PC-9 (cell line): ENCODE measurements at regions not wholly inside any gene's neighbourhood (a gene's known extent, or its start where the extent isn't known, plus 50 kb on each side); places are given as distances from the start of the nearest gene placed in this dataset.
A peak's percentile ranks its signal among the peaks of the same experiment; 100 is the strongest.

ENCODE experiments used
- BruUV-seq: library from RNA; stranded (reverse); fragments of 400-500 nt; replicated peaks from 2 replicates; lab custom pipeline; 2021; lab: Mats Ljungman, UMichigan
- CTCF ChIA-PET: fragments of 300-600 bp; sonication (Branson Sonifier 250); formaldehyde crosslinking; loops from one replicate; lab custom pipeline; 2022; ENCODE audit warnings: antibody characterized with exemption; lab: Charles Lee
- POLR2A ChIA-PET: fragments of 300-600 bp; sonication (Branson Sonifier 250); formaldehyde crosslinking; loops from one replicate; lab custom pipeline; 2022; ENCODE audit warnings: antibody characterized with exemption; ENCODE audit not compliant: unreplicated experiment; lab: Charles Lee
- DNase-seq, 2 experiments: peaks; one replicate each; pipeline versions ENCODE4 v3.0.0 to v3.0.0-alpha.2; 2015 to 2022; ENCODE audit warnings: mixed read lengths in 1 of 2
- H2AFZ ChIP-seq: fragments of 200-600 bp; sonication (generic); 2 replicates; pipeline ENCODE4 v1.8.1; 2017; ENCODE audit warnings: antibody characterized with exemption
- H3F3A ChIP-seq: fragments of 200-600 bp; sonication (generic); 2 replicates; pipeline ENCODE4 v1.8.1; 2017; ENCODE audit warnings: antibody characterized with exemption, mild to moderate bottlenecking, low read depth; ENCODE audit not compliant: insufficient read depth
- H3K27ac ChIP-seq: fragments of 200-600 bp; sonication (generic); 2 replicates; pipeline ENCODE4 v1.6.1; 2016; ENCODE audit warnings: mixed run types
- H3K27me3 ChIP-seq: fragments of 200-600 bp; sonication (generic); 2 replicates; pipeline ENCODE4 v1.6.1; 2016; ENCODE audit warnings: low read depth, mixed run types; ENCODE audit not compliant: insufficient read depth
- H3K36me3 ChIP-seq: fragments of 200-600 bp; sonication (generic); 2 replicates; pipeline ENCODE4 v1.6.1; 2016; ENCODE audit warnings: low read depth, mixed run types
- H3K4me1 ChIP-seq: fragments of 200-600 bp; sonication (generic); replicated peaks from 2 replicates; pipeline ENCODE4 v1.6.1; 2016; ENCODE audit warnings: mixed run types; ENCODE audit not compliant: insufficient read depth
- H3K4me2 ChIP-seq: fragments of 200-600 bp; sonication (generic); 2 replicates; pipeline ENCODE4 v1.6.1; 2017; ENCODE audit warnings: mixed run types
- H3K4me3 ChIP-seq: fragments of 200-600 bp; sonication (generic); 2 replicates; pipeline ENCODE4 v1.6.1; 2016; ENCODE audit warnings: mixed run types
- H3K79me2 ChIP-seq: fragments of 200-600 bp; sonication (generic); 2 replicates; pipeline ENCODE4 v1.6.1; 2017; ENCODE audit warnings: low read depth, mixed run types
- H3K9me2 ChIP-seq: fragments of 200-600 bp; sonication (generic); 2 replicates; pipeline ENCODE4 v1.8.1; 2017; ENCODE audit warnings: mild to moderate bottlenecking; ENCODE audit not compliant: insufficient read depth
- H3K9me3 ChIP-seq: fragments of 200-600 bp; sonication (generic); 2 replicates; pipeline ENCODE4 v1.8.1; 2016; ENCODE audit warnings: low read depth; ENCODE audit not compliant: insufficient read depth
- H4K20me1 ChIP-seq: fragments of 200-600 bp; sonication (generic); 2 replicates; pipeline ENCODE4 v1.8.1; 2017; ENCODE audit not compliant: insufficient read depth
- EZH2 ChIP-seq: fragments of 200-600 bp; sonication (generic); IDR thresholded peaks from 2 replicates; pipeline ENCODE4 v1.8.0; 2017; ENCODE audit warnings: antibody characterized with exemption, low read depth
- intact Hi-C: fragments of 100-400 bp; cut with micrococcal nuclease; formaldehyde crosslinking; loops from one replicate; pipeline ENCODE4 v1.10.0; 2022; ENCODE audit not compliant: unreplicated experiment
- TF ChIP-seq, protein P1 (sequence below): fragments of 200-600 bp; sonication (generic); conservative IDR thresholded peaks from 2 replicates; pipeline ENCODE4 v1.6.1; 2017; ENCODE audit warnings: mixed run types, antibody characterized with exemption, mild to moderate bottlenecking, moderate library complexity

GRCh38 chr20:41848180-41848579, 230.0 kb upstream of the CHD6 start:
- intact Hi-C loops = no loop called here
- CTCF ChIA-PET = no interaction called here
- POLR2A ChIA-PET = no interaction called here
- no TSS peak for BruUV-seq
- TF ChIP-seq, protein P1, sequence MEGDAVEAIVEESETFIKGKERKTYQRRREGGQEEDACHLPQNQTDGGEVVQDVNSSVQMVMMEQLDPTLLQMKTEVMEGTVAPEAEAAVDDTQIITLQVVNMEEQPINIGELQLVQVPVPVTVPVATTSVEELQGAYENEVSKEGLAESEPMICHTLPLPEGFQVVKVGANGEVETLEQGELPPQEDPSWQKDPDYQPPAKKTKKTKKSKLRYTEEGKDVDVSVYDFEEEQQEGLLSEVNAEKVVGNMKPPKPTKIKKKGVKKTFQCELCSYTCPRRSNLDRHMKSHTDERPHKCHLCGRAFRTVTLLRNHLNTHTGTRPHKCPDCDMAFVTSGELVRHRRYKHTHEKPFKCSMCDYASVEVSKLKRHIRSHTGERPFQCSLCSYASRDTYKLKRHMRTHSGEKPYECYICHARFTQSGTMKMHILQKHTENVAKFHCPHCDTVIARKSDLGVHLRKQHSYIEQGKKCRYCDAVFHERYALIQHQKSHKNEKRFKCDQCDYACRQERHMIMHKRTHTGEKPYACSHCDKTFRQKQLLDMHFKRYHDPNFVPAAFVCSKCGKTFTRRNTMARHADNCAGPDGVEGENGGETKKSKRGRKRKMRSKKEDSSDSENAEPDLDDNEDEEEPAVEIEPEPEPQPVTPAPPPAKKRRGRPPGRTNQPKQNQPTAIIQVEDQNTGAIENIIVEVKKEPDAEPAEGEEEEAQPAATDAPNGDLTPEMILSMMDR = peak; percentile 41
- no peak for TF ChIP-seq EZH2
- DNase-seq = no peak
- no peaks in the 10 kb centered on the region for H3K4me1 ChIP-seq
- H3F3A ChIP-seq = no peaks in the 10 kb centered on the region
- H3K27me3 ChIP-seq = no peaks in the 10 kb centered on the region
- no peaks in the 10 kb centered on the region for H3K36me3 ChIP-seq
- H3K27ac ChIP-seq = no peak overlapping the region
- H3K9me3 ChIP-seq = no peaks in the 10 kb centered on the region
- H3K9me2 ChIP-seq = no peaks in the 10 kb centered on the region
- H3K4me3 ChIP-seq = no peak overlapping the region
- no peaks in the 10 kb centered on the region for H3K79me2 ChIP-seq
- H3K4me2 ChIP-seq = no peak overlapping the region
- no peak overlapping the region for H2AFZ ChIP-seq
- H4K20me1 ChIP-seq = no peaks in the 10 kb centered on the region

GRCh38 chr20:41837669-41838224, 219.6 kb upstream of the CHD6 start:
- no peak overlapping the region for H3K4me2 ChIP-seq
- H3K79me2 ChIP-seq = no peaks in the 10 kb centered on the region
- no peak overlapping the region for H3K4me3 ChIP-seq
- no peaks in the 10 kb centered on the region for H4K20me1 ChIP-seq
- no peak overlapping the region for H3K27ac ChIP-seq
- H3K9me2 ChIP-seq = no peaks in the 10 kb centered on the region
- no peaks in the 10 kb centered on the region for H3K9me3 ChIP-seq
- no peak overlapping the region for H2AFZ ChIP-seq
- H3F3A ChIP-seq = no peaks in the 10 kb centered on the region
- intact Hi-C loops = no loop called here
- CTCF ChIA-PET = no interaction called here
- no peak for TF ChIP-seq EZH2
- TF ChIP-seq, protein P1 = no peak
- POLR2A ChIA-PET = no interaction called here
- no peaks in the 10 kb centered on the region for H3K36me3 ChIP-seq
- no peak for DNase-seq
- no TSS peak for BruUV-seq
- peaks cover 64% of the 10 kb centered on the region for H3K27me3 ChIP-seq
- H3K4me1 ChIP-seq = no peaks in the 10 kb centered on the region

DNA sequence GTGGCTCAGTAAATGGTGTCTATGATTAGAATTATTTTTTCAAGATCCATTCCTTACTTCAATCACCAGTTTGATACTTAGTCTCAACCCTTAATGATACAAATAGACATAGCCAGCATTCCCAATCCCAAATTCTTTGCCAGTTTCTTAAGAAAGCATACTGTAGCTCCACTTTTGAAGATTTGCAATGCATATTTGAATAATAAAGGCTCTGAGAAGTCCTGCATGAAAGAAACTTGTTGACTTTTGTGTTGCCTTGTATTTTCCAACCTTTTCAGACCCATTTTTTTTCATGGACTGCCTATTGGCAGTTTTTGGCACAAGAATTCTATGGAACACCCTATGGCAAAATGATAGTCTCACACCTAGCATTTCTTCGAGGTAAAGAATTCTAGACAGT, 215.6 kb upstream of the CHD6 start:
- H3K4me1 ChIP-seq = no peaks in the 10 kb centered on the region
- no peaks in the 10 kb centered on the region for H3K36me3 ChIP-seq
- H3K4me3 ChIP-seq = no peak overlapping the region
- no TSS peak for BruUV-seq
- no peaks in the 10 kb centered on the region for H3F3A ChIP-seq
- TF ChIP-seq EZH2 = no peak
- TF ChIP-seq, protein P1 = no peak
- no peaks in the 10 kb centered on the region for H3K9me3 ChIP-seq
- intact Hi-C loops = no loop called here
- H3K4me2 ChIP-seq = no peak overlapping the region
- no peaks in the 10 kb centered on the region for H3K9me2 ChIP-seq
- no peak overlapping the region for H2AFZ ChIP-seq
- DNase-seq = no peak
- ChIA-PET CTCF (no interaction called here), POLR2A (no interaction called here)
- H3K27me3 ChIP-seq = peaks cover 64% of the 10 kb centered on the region
- H3K79me2 ChIP-seq = no peaks in the 10 kb centered on the region
- H3K27ac ChIP-seq = no peak overlapping the region
- H4K20me1 ChIP-seq = no peaks in the 10 kb centered on the region
